ENCODE measurements at regions not wholly inside any gene's neighbourhood (a gene's known extent, or its start where the extent isn't known, plus 50 kb on each side); places are given as distances from the start of the nearest gene placed in this dataset.

DNA sequence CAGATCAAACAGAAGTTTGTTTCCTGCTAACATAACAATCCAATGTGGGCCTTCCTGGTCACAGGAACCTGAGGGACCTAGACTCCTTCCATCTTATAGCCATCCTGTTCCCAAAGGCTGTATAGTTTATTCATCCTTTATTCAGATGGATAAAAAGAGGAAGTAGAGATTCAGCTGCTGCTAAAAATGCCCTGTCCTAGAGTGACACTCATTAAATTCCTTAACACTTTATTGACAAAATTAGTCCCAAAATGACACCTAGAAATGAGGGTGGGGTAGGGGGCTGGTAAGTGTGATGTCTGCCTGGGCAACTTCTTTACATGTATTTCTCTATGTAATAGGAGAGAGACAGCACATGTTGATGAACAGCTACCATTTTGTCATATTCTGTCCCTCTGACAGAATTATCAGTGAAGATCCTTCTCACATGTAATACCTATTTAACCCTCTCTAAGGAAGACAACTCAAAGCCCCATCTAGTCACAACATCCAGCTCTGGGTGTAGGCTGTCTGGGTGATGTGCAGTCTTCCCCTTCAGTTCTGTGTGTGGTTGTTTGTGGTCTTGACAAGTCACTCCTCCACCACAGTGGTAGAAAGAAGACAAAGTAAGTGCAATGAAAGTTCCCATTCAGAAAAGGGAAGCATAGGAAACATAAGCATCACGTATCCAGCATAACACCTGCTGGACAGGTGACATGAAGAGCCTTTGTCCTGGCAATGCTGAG lies 253.9 kb upstream of the CNTNAP5 start:
- no peaks in the 10 kb centered on the region for H3K36me3 ChIP-seq
- WGBS, 3 donors, result 81 to 95% (median 95%) methylated on average over 1 of the region's 1 CpG
- intact Hi-C loops (cut with DNase I), result no loop called here
- no peak for DNase-seq
- no peak overlapping the region for H3K4me3 ChIP-seq
- H3K27me3 ChIP-seq, result no peaks in the 10 kb centered on the region
- H3K27ac ChIP-seq, result no peak overlapping the region
- no peaks in the 10 kb centered on the region for H3K9me3 ChIP-seq
- no peaks in the 10 kb centered on the region for H3K4me1 ChIP-seq (ENCODE audit: insufficient read depth)
- TF ChIP-seq POLR2A (IDR thresholded peaks at IDR 0.05) (no peak), EP300 (IDR thresholded peaks at IDR 0.05) (no peak)
- TF ChIP-seq, protein P1, sequence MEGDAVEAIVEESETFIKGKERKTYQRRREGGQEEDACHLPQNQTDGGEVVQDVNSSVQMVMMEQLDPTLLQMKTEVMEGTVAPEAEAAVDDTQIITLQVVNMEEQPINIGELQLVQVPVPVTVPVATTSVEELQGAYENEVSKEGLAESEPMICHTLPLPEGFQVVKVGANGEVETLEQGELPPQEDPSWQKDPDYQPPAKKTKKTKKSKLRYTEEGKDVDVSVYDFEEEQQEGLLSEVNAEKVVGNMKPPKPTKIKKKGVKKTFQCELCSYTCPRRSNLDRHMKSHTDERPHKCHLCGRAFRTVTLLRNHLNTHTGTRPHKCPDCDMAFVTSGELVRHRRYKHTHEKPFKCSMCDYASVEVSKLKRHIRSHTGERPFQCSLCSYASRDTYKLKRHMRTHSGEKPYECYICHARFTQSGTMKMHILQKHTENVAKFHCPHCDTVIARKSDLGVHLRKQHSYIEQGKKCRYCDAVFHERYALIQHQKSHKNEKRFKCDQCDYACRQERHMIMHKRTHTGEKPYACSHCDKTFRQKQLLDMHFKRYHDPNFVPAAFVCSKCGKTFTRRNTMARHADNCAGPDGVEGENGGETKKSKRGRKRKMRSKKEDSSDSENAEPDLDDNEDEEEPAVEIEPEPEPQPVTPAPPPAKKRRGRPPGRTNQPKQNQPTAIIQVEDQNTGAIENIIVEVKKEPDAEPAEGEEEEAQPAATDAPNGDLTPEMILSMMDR (IDR thresholded peaks at IDR 0.05), result no peak

DNA sequence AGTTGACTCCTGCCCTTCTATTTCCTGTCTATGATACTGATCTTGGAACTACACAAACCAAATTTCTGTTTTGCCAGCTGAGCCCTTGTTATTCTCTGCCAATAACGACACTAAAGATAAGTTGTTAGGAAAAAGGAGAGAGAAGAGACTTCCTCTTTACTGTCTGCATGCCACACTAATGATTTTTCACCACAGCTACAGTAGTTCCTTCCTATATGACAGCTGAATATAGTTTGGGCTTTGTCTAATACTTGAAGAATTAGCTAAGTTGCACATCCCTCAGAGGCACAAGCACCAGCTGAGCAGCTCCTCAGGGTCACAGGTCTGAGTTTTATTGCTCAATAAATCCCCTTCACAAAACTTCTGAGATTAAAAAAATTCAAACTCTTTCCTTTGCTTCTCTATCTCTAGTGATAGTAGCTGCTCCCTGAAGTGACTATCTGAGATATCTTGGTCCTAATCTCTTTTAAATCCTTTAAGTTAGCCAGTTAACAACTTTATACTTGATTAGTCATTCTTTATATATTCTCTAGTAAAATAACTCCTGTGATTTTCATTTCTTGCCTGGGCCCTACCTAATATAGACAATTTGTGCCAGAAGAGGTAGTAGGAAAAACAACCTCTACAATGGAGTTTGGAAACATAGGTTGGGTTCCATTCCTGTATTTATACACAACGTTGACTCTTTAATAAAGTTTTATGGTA lies 253.0 kb upstream of the CNTNAP5 start:
- no peak overlapping the region for H3K4me3 ChIP-seq
- H3K9me3 ChIP-seq, result no peaks in the 10 kb centered on the region
- H3K4me1 ChIP-seq (ENCODE audit: insufficient read depth), result no peaks in the 10 kb centered on the region
- TF ChIP-seq POLR2A (IDR thresholded peaks at IDR 0.05) (no peak), EP300 (IDR thresholded peaks at IDR 0.05) (no peak)
- TF ChIP-seq, protein P1 (IDR thresholded peaks at IDR 0.05), result no peak
- H3K36me3 ChIP-seq, result no peaks in the 10 kb centered on the region
- intact Hi-C loops (cut with DNase I), result no loop called here
- 43 to 48% (median 46%) methylated on average over 2 of the region's 2 CpGs for WGBS, 3 donors
- H3K27ac ChIP-seq, result no peak overlapping the region
- no peaks in the 10 kb centered on the region for H3K27me3 ChIP-seq
- no peak for DNase-seq

DNA sequence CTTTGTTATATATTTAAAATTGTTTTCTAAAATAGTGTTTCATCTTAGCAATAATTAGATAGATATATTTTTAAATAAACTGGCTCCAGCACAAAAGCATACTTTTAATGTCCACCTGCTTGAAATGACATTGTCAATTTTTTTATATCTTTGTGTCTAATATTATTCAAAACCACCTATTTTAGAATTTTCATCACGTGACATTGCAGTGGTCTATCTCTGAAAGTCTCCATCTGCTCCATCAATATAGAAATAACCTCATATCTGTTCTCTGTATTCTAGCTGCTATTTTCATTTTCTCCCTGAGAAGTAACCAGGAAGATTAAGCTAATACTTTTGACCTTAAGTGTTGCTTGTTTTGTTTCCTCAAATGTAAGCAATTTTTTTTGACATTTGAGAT lies 248.0 kb upstream of the CNTNAP5 start:
- no peaks in the 10 kb centered on the region for H3K4me1 ChIP-seq (ENCODE audit: insufficient read depth)
- no peak for DNase-seq
- no peak overlapping the region for H3K27ac ChIP-seq
- no peak overlapping the region for H3K4me3 ChIP-seq
- no peaks in the 10 kb centered on the region for H3K36me3 ChIP-seq
- TF ChIP-seq POLR2A (IDR thresholded peaks at IDR 0.05), result no peak
- TF ChIP-seq, protein P1 (IDR thresholded peaks at IDR 0.05), result no peak
- TF ChIP-seq EP300 (IDR thresholded peaks at IDR 0.05), result no peak
- 27 to 43% (median 33%) methylated on average over 1 of the region's 1 CpG for WGBS, 3 donors
- intact Hi-C loops (cut with DNase I), result no loop called here
- H3K27me3 ChIP-seq, result no peaks in the 10 kb centered on the region
- no peaks in the 10 kb centered on the region for H3K9me3 ChIP-seq

DNA sequence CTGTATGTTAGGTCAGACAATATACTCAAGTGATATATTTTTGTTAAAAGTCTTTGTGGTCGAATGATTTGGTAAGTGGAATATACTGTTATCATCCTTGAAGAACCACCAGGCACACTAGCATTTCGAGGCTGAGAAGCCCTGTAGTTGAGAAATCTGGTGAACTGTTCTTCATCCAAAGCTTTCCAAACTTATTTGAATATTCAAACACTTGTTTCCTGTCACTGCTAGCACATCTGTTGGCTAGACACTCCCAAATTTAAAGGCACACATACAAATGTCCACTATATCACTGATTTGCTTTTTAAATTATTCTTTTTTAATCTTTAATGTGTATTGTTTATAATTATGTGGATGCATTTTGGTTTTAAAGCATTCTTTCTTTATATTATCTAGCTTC lies 241.9 kb upstream of the CNTNAP5 start:
- Histone ChIP-seq H3K36me3 (no peaks in the 10 kb centered on the region), H3K4me3 (no peak overlapping the region), H3K27ac (no peak overlapping the region), H3K27me3 (no peaks in the 10 kb centered on the region), H3K9me3 (no peaks in the 10 kb centered on the region), H3K4me1 (ENCODE audit: insufficient read depth) (no peaks in the 10 kb centered on the region)
- DNase-seq, result no peak
- 8 to 23% (median 9%) methylated on average over 2 of the region's 2 CpGs for WGBS, 3 donors
- no peak for TF ChIP-seq POLR2A (IDR thresholded peaks at IDR 0.05)
- TF ChIP-seq EP300 (IDR thresholded peaks at IDR 0.05), result no peak
- TF ChIP-seq, protein P1 (IDR thresholded peaks at IDR 0.05), result no peak
- intact Hi-C loops (cut with DNase I), result no loop called here

Data from ovary (tissue), 7 donors.